ENCODE measurements at regions not wholly inside any gene's neighbourhood (a gene's known extent, or its start where the extent isn't known, plus 50 kb on each side); places are given as distances from the start of the nearest gene placed in this dataset.

DNA sequence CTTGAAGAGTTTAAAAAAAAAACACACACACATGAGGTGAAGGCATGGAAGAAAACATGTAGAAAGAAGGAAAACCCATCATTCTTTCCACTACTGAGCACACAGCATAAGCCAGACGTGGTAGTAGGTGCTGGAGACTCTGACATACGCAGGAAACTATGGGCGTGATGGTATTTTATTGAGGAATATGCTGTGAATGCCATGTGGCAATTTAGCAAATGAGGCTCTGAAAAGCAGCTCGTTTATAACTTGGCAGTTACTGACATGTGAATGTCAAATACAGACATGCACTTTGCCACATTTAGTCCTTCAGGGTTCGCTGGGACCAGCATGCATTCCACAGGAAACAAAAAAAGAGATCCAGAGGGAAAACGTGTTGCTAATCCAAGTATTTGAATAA is 74.3 kb upstream of the IFNAR2 start:
- no peak for DNase-seq (ENCODE audit: low spot score)

DNA sequence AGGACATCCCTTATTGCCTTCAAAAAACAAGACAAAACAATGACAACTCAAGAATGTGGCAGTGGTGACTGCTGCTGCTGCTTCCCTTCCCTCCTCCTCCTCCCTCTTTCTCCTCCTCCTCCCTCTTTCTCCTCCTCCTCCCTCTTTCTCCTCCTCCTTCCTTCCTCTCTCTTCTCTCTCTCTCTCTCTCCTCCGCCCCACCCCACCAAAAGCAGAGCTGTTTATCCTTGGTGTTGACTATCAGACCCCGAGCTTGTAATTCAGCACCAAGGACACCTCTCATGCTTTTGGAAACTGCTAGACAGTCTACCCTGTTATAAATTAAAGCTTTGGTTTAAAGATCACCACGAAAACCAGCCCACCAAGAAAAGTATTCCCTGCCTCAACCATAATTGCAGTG is 72.4 kb upstream of the IFNAR2 start:
- DNase-seq (ENCODE audit: low spot score): no peak

DNA sequence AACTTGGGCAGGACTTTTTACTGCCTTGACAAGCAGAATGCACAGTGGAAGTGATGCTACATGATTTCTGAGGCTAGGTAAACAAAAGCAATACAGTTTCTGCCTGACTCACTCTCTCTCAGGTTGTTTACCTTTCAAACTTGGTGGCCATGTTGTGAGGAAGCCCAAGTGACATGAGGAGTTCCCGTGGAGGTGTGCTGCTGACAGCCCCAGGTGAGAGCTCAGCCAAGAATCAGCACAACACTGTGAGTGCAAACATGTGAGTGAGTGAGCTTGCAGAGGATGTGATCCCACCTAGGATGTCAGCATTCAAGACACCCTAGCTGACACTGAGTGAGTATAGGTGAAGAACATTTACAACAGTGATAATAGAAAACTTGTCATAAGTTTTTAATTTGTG is 71.1 kb upstream of the IFNAR2 start:
- DNase-seq (ENCODE audit: low spot score): no peak

DNA sequence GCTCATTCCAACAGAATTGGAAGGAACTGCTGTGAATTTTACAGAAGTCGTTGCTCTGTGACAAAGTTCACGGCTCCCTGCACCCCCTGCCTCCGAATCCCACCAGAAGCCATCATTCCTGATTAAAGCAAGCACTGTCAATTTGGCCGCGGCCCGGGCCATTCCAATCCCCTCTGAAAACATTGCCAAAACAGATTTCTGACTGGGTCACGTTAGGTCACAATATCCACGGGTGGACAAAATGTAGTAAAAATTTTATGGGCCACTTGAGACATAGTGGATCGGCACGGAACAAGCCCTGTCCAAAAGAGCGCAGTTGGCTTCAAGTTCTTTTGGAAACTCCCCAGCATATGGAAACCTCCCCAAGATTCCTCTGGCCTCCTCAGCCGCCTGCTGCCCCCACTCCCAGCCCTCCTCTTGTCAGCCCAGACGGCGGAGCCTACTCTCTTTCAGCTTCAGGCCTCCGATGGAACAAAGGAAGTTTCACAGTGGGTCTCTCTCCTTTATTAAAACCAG is 67.2 kb upstream of the IFNAR2 start:
- no peak for DNase-seq (ENCODE audit: low spot score)

DNA sequence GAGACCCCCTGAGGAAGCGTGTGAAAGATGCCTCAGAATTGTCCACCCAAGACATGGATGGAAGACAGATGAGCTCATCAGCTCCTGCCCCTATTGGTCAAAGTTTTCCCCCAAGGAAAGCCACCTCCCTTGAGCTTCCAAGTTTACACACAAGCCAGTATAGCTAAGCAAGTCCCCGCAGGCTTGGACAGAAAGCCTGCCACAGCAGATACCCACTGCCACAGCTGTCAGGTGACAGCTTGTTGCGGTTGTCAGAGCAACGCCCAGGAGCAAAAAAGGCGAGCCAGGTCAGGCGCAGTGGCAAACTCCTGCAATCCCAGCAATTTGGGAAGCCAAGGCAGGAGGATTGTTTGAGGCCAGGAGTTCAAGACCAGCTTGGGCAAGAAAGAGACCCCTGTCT is 60.9 kb upstream of the IFNAR2 start:
- DNase-seq (ENCODE audit: low spot score): no peak

DNA sequence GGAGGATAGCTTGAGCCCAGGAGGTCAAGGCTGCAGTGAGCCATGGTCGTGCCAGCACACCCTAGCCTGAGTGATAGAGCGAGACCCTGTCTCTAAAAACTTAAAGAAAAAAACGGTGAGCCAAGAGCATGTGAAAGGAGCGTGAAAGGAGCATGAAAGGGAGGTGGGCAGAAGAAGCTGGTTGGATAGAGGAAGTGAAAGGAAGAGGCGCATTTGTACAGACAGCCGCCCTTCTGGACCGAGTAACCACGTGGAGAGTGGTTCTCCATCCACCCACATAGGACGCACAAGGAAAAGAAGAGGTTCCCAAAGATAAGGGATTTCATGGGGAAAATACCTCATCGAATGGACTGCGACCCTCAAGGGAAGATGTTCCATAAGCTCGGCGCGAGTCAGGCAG is 60.4 kb upstream of the IFNAR2 start:
- DNase-seq (ENCODE audit: low spot score): no peak

DNA sequence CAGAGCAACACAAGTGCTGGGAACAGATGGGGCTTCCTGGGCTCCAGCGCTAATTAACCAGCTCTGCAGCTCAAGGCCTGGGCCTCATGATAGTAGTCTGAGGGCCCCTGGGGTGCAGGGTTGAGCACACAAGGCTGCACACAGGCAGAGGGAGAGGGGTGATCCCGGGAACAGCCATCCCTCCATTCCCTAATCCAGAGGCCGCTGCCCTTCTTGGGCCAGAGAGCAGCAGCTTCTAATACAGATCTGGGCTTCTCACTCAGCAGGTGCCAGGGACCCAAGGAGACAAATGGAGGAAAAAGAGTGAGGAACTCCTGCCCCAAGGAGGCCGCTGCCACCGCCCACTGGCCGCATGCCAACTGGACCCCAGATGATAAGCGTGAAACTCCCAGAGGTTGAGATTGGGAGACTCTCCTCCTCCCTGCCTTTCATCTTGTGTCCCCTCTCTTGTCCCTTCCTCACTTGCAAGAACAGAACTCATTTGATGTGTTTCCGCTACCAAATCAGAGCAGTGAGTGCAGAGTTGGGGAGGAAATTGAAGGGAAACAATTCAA is 58.0 kb upstream of the IFNAR2 start:
- no peak for DNase-seq (ENCODE audit: low spot score)

DNA sequence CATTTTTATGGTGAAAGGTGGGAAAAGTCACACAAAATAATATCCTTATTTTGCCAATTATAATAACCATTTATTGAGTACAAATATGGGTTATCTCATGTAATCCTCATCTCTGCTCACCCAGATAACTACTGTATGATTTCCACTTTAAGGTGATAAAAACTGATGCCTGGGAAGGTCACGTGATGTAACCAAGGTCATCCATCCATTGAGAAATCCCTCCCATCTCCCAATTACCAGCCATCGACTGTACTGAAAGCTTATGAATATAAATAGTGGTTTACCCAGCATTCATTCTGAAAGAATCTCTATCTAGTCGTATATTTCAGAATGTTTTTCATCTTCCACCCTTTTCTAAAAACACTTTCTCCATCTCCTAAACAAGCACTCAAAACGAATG is 55.0 kb upstream of the IFNAR2 start:
- no peak for DNase-seq (ENCODE audit: low spot score)

Measured in kidney capillary endothelial cell (primary cell).